ENCODE measurements at regions not wholly inside any gene's neighbourhood (a gene's known extent, or its start where the extent isn't known, plus 50 kb on each side); places are given as distances from the start of the nearest gene placed in this dataset.

DNA sequence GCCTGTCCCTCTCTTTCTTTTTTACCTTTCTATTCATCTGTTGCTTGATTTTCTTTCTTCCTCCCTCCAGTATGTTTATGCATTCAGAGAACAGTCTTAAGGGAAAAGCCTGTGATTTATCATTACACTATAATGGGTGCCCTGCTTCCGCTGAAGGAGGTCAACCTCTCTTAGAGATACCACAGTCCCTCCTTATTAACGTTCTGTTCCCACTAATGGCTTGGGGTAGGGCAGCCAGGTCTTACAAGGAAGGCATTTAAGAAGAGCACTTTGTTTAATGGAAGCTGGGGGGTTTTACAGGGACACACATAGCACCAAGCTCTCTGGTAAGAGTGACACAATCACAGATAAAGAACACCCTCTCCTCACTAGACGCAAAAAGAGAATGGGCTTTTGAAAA, 523.5 kb downstream of the NUF2 start:
- TF ChIP-seq, protein P1, sequence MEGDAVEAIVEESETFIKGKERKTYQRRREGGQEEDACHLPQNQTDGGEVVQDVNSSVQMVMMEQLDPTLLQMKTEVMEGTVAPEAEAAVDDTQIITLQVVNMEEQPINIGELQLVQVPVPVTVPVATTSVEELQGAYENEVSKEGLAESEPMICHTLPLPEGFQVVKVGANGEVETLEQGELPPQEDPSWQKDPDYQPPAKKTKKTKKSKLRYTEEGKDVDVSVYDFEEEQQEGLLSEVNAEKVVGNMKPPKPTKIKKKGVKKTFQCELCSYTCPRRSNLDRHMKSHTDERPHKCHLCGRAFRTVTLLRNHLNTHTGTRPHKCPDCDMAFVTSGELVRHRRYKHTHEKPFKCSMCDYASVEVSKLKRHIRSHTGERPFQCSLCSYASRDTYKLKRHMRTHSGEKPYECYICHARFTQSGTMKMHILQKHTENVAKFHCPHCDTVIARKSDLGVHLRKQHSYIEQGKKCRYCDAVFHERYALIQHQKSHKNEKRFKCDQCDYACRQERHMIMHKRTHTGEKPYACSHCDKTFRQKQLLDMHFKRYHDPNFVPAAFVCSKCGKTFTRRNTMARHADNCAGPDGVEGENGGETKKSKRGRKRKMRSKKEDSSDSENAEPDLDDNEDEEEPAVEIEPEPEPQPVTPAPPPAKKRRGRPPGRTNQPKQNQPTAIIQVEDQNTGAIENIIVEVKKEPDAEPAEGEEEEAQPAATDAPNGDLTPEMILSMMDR (IDR thresholded peaks at IDR 0.05; ENCODE audit: control insufficient read depth, extremely low read depth, insufficient read depth) = no peak
- no peak for DNase-seq (ENCODE audit: low read depth)
- no peak overlapping the region for H3K4me3 ChIP-seq (ENCODE audit: low read depth, low read length)

DNA sequence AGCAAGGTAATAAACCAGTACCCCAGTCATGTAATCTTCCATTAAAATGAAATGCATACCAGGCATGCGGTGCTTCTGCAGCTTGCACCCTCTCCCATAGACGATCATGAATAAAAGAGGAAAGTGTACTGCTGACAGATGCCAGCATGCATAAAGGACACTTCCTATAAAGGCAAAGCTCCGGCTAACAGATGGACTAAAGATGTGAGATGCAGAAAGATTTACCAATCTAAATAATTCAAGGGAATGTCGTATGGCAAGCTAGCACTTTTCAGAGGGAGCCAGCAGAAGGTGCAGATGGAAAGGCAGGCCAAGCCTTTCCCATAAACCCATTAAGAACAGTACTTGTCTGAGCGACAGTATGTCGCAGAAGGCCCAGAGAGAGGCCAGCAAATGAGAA, 542.0 kb downstream of the NUF2 start:
- H3K4me3 ChIP-seq (ENCODE audit: low read depth, low read length) = no peak overlapping the region
- TF ChIP-seq, protein P1 (IDR thresholded peaks at IDR 0.05; ENCODE audit: control insufficient read depth, extremely low read depth, insufficient read depth) = no peak
- DNase-seq (ENCODE audit: low read depth) = no peak

DNA sequence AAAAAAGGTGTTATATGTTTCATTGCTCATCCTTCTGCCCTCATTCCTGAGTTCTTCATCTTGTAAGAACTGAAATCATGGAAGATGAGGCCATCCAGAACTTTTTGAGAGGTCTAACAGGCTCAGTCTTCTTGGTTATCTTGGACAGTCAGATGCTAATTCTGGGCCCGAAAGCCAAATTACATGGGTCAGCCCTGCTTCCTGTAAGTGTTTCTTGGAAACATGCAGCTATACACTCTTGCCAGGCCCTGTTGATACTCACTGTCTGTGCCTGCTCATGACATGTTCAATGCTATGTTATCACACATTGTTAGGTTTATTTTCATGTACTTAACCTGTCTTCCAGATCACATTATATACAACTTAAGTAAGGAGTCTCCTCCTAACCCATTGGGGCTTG, 542.5 kb downstream of the NUF2 start:
- no peak overlapping the region for H3K4me3 ChIP-seq (ENCODE audit: low read depth, low read length)
- TF ChIP-seq, protein P1 (IDR thresholded peaks at IDR 0.05; ENCODE audit: control insufficient read depth, extremely low read depth, insufficient read depth) = no peak
- no peak for DNase-seq (ENCODE audit: low read depth)

DNA sequence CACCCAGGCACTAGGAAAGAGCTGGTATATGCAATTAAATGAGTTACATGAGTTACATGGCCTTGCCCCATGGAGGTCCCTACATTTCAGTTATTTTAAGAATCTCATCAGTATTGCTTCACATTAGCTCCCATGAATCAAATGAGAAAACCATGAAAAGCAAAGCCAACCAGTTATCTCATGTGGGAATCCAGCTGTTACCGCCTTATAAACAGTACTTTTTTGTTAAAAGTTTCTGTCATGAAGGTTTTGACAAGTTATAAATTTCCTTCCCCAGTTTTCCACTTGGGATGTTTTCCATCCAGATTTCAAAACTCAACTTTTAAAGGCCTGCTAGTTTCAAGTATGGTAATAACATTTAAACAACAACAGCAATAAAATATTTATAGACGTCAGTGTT, 544.8 kb downstream of the NUF2 start:
- no peak for DNase-seq (ENCODE audit: low read depth)
- TF ChIP-seq, protein P1 (IDR thresholded peaks at IDR 0.05; ENCODE audit: control insufficient read depth, extremely low read depth, insufficient read depth) = no peak
- H3K4me3 ChIP-seq (ENCODE audit: low read depth, low read length) = no peak overlapping the region

DNA sequence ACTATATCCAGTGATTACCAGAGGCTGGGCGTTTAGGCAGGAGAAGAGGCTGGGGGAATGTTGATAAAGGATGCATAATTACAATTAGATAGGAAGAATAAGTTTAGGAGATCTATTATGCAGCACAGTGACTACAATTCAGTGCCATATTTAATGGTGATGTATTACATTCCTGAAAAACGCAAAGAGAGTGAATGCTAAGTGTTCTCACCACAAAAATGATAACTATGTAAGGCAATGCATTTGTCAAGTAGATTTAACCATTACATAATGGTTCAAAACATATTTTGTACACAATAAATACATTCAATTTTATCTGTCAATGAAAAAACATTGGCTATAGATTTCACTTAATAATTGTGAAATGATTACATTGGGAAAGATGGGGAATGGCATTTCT, 548.9 kb downstream of the NUF2 start:
- no peak for DNase-seq (ENCODE audit: low read depth)
- TF ChIP-seq, protein P1 (IDR thresholded peaks at IDR 0.05; ENCODE audit: control insufficient read depth, extremely low read depth, insufficient read depth) = no peak
- H3K4me3 ChIP-seq (ENCODE audit: low read depth, low read length) = no peak overlapping the region

DNA sequence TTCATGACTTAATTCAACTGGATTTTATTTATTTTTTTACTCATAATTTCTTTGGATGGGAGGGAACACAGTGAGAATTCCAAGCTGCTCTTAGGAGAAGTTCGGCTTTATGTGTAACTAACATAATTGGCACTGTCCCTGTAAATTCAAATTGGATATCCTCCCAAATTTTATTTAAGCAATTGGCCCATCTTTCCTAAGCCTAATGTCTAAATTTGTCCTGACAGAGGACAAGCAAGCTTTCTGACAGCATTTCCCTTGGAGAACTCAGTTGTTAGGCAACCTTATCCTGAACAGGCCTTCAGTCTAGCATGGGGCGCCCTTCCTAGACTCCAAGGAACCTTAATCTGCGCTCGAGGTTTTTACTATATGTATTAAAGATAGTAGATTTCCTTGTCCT, 550.3 kb downstream of the NUF2 start:
- no peak for DNase-seq (ENCODE audit: low read depth)
- TF ChIP-seq, protein P1 (IDR thresholded peaks at IDR 0.05; ENCODE audit: control insufficient read depth, extremely low read depth, insufficient read depth) = no peak
- no peak overlapping the region for H3K4me3 ChIP-seq (ENCODE audit: low read depth, low read length)

DNA sequence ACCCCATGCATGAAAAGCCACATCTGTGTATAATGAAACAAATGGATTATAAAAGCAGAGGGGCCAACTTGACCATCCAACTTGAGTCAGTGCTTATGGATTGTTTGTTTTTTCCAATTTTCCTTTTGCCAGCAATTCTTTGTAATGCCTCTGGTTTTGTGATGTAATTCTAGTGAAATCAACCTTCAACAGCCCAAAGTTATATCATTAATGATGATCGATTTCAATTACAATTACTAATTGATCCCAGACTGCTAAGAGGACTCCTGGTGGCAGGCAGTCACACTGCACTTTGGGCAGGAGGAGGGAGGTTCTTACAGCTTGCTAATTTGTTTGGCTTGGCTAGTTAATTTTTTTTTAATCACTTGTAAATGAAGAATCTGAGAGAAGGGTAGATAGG, 552.3 kb downstream of the NUF2 start:
- no peak overlapping the region for H3K4me3 ChIP-seq (ENCODE audit: low read depth, low read length)
- TF ChIP-seq, protein P1 (IDR thresholded peaks at IDR 0.05; ENCODE audit: control insufficient read depth, extremely low read depth, insufficient read depth) = peak; percentile 39
- no peak for DNase-seq (ENCODE audit: low read depth)
